SK-N-SH (cell line): ENCODE measurements at regions not wholly inside any gene's neighbourhood (a gene's known extent, or its start where the extent isn't known, plus 50 kb on each side); places are given as distances from the start of the nearest gene placed in this dataset.

ENCODE experiments used
- CHD2 ChIP-seq: fragments of 150-350 bp; IDR thresholded peaks from 2 replicates; pipeline ENCODE4 v1.6.1; 2018; ENCODE audit warnings: low read length; ENCODE audit not compliant: partially characterized antibody
- SIN3A ChIP-seq: IDR thresholded peaks from 2 replicates; pipeline ENCODE4 v1.6.1; 2012; ENCODE audit warnings: low read depth, mild to moderate bottlenecking, low read length, moderate library complexity, borderline replicate concordance
- TF ChIP-seq, protein P1 (sequence below): fragments of 200-600 bp; sonication (generic); IDR thresholded peaks from 2 replicates; pipeline ENCODE4 v1.6.1; 2017; ENCODE audit warnings: antibody characterized with exemption, mild to moderate bottlenecking, moderate library complexity
- TF ChIP-seq, protein P2 (sequence below): fragments of 150-350 bp; IDR thresholded peaks from 2 replicates; pipeline ENCODE4 v1.6.1; 2017; ENCODE audit warnings: antibody characterized with exemption, low read length, low read depth, borderline replicate concordance

- TF ChIP-seq, protein P1, sequence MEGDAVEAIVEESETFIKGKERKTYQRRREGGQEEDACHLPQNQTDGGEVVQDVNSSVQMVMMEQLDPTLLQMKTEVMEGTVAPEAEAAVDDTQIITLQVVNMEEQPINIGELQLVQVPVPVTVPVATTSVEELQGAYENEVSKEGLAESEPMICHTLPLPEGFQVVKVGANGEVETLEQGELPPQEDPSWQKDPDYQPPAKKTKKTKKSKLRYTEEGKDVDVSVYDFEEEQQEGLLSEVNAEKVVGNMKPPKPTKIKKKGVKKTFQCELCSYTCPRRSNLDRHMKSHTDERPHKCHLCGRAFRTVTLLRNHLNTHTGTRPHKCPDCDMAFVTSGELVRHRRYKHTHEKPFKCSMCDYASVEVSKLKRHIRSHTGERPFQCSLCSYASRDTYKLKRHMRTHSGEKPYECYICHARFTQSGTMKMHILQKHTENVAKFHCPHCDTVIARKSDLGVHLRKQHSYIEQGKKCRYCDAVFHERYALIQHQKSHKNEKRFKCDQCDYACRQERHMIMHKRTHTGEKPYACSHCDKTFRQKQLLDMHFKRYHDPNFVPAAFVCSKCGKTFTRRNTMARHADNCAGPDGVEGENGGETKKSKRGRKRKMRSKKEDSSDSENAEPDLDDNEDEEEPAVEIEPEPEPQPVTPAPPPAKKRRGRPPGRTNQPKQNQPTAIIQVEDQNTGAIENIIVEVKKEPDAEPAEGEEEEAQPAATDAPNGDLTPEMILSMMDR = no peak
- TF ChIP-seq CHD2 (no peak), SIN3A (no peak)
- TF ChIP-seq, protein P2, sequence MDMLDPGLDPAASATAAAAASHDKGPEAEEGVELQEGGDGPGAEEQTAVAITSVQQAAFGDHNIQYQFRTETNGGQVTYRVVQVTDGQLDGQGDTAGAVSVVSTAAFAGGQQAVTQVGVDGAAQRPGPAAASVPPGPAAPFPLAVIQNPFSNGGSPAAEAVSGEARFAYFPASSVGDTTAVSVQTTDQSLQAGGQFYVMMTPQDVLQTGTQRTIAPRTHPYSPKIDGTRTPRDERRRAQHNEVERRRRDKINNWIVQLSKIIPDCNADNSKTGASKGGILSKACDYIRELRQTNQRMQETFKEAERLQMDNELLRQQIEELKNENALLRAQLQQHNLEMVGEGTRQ = no peak
These were observed 522.8 kb downstream of the MBD2 start for GRCh38 chr18:53701697-53702096.
